Left lung (tissue), 4 donors: ENCODE measurements at regions not wholly inside any gene's neighbourhood (a gene's known extent, or its start where the extent isn't known, plus 50 kb on each side); places are given as distances from the start of the nearest gene placed in this dataset.

Source experiments
- ATAC-seq: fragments of 200-7000 bp; cut with Tn5 transposase; one replicate; pipeline ENCODE4 v1.9.1; 2020; ENCODE audit warnings: moderate library complexity
- DNase-seq, 4 donors: peaks; one replicate each; pipeline ENCODE4 v3.0.0-alpha.2; 2013 to 2020
- H3K27ac ChIP-seq, 2 donors: fragments of 200-600 bp; sonication (generic) in 1 of 2; one replicate each; pipeline versions ENCODE4 v1.5.0 to v1.8.0; 2020 to 2021
- H3K27me3 ChIP-seq, 2 donors: fragments of 200-600 bp; sonication (generic) in 1 of 2; one replicate each; pipeline versions ENCODE4 v1.5.0 to v1.8.0; 2020 to 2021
- H3K36me3 ChIP-seq, 2 donors: fragments of 200-600 bp; sonication (generic) in 1 of 2; one replicate each; pipeline versions ENCODE4 v1.5.0 to v1.8.0; 2020 to 2021
- H3K4me1 ChIP-seq, 2 donors: fragments of 200-600 bp; one replicate each; pipeline ENCODE4 v1.8.0; 2021
- H3K4me3 ChIP-seq, 2 donors: fragments of 200-600 bp; sonication (generic) in 1 of 2; one replicate each; pipeline versions ENCODE4 v1.5.0 to v1.8.0; 2020 to 2021; ENCODE audit warnings: mild to moderate bottlenecking in 1 of 2
- H3K9me3 ChIP-seq, 2 donors: fragments of 200-600 bp; sonication (generic) in 1 of 2; one replicate each; pipeline versions ENCODE4 v1.5.0 to v1.8.0; 2020 to 2021
- intact Hi-C, 2 donors: fragments of 100-400 bp; cut with DNase I; formaldehyde crosslinking; loops; one replicate each; pipeline versions ENCODE4 v1.11.2 to v1.14.2; 2022
- TF ChIP-seq, protein P1 (sequence below), 2 donors: fragments of 200-600 bp; sonication (generic) in 1 of 2; IDR thresholded peaks; one replicate each; pipeline versions ENCODE4 v1.5.0 to v1.8.0; 2021; ENCODE audit warnings: antibody characterized with exemption in 2 of 2
- donor health status: DM: no; HTN: yes; CAD: no.
- donor health status: DM: no; HTN: no; CAD: no.

DNA sequence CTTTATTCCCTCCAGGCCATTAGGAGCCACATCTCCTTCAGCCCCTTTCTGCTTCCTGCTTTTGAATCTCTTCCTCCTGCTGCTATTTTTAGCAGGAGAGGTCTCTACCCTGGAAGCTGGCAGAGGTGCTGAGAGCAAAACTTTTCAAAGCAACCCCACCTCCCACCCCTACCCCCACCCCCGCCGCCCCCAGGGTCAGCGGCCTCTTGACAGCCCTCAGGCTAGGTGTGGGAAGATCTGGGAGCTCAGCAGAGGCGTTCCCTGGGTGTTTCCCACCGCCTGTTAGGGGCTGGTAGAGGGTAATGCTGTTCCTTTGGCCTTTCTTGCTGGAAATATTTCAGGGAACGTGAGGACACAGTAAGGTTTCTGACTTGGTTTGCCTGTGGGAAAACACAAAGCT, 112.5 kb upstream of the CACHD1 start:
- Histone ChIP-seq H3K36me3 (no peaks in the 10 kb centered on the region), H3K27ac (no peak overlapping the region), H3K4me3 (no peak overlapping the region), H3K27me3 (peaks cover 0 to 6% of the 10 kb centered on the region in 2 donors), H3K9me3 (no peaks in the 10 kb centered on the region), H3K4me1 (no peaks in the 10 kb centered on the region)
- no peak for DNase-seq
- intact Hi-C loops, result no loop called here
- TF ChIP-seq, protein P1, sequence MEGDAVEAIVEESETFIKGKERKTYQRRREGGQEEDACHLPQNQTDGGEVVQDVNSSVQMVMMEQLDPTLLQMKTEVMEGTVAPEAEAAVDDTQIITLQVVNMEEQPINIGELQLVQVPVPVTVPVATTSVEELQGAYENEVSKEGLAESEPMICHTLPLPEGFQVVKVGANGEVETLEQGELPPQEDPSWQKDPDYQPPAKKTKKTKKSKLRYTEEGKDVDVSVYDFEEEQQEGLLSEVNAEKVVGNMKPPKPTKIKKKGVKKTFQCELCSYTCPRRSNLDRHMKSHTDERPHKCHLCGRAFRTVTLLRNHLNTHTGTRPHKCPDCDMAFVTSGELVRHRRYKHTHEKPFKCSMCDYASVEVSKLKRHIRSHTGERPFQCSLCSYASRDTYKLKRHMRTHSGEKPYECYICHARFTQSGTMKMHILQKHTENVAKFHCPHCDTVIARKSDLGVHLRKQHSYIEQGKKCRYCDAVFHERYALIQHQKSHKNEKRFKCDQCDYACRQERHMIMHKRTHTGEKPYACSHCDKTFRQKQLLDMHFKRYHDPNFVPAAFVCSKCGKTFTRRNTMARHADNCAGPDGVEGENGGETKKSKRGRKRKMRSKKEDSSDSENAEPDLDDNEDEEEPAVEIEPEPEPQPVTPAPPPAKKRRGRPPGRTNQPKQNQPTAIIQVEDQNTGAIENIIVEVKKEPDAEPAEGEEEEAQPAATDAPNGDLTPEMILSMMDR (IDR thresholded peaks at IDR 0.05), result no peak
- no peak for ATAC-seq

DNA sequence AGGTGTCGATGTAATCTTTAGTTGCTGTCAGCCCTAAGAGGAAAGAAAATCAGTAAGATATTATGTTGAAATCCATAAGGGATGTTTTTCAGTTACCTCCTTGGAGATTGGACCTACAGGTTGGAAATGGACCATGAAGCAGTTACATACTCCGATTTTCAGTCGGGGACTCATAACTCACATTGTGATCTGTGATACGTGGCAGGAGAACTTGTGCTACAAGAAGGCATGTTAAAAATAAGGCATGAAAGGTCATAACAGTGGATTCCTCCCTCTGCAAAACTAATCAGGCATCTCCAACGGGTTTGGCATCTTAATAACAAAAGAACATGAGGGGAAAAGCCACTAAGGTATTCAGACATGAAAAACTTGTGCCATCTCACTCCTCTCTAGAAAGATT, 111.2 kb upstream of the CACHD1 start:
- intact Hi-C loops, result no loop called here
- H3K4me3 ChIP-seq, result no peak overlapping the region
- H3K4me1 ChIP-seq, result no peaks in the 10 kb centered on the region
- H3K9me3 ChIP-seq, result no peaks in the 10 kb centered on the region
- no peak overlapping the region for H3K27ac ChIP-seq
- TF ChIP-seq, protein P1 (IDR thresholded peaks at IDR 0.05), result no peak
- no peak for ATAC-seq
- H3K27me3 ChIP-seq, result peaks cover 0 to 6% of the 10 kb centered on the region in 2 donors
- no peak for DNase-seq
- H3K36me3 ChIP-seq, result no peaks in the 10 kb centered on the region

DNA sequence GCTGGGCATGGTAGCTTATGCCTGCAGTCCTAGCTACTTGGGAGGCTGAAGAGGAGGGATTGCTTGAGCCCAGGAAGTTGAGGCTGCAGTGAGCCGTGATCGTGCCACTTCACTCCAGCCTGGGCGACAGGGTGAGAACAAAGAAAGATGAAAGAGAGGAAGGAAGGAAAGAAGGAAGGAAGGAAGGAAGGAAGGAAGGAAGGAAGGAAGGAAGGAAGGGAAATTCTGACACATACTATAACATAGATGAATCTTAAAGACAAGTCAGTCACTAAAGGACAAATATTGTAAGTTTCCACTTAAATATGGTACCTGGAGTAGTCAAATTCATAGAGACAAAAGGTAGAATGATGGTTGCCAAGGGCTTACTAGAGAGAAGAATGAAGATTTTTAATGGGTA, 108.0 kb upstream of the CACHD1 start:
- DNase-seq (no peak), ATAC-seq (no peak)
- Histone ChIP-seq H3K27me3 (peaks cover 0 to 4% of the 10 kb centered on the region in 2 donors), H3K4me1 (no peaks in the 10 kb centered on the region), H3K36me3 (no peaks in the 10 kb centered on the region), H3K27ac (no peak overlapping the region), H3K4me3 (no peak overlapping the region), H3K9me3 (no peaks in the 10 kb centered on the region)
- TF ChIP-seq, protein P1 (IDR thresholded peaks at IDR 0.05), result no peak
- intact Hi-C loops, result no loop called here

DNA sequence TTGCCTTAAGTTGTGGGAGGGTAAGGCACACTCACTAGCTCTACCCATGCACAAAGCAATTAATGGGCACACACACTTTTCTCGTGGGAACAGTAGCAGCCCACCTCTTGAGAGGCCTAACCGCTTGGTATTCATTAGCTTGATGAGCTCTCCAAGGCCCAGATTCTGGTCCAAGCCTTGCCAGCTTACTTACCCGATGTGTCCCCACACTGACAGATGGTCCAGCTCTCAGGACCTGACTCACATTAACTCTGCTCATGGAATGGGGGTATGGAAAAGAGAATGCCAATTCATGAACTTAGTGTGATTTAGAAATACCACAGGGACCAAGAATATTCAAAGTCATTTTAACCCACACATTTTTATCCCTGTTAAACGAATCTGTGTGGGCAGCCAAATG, 106.8 kb upstream of the CACHD1 start:
- H3K4me3 ChIP-seq, result no peak overlapping the region
- H3K36me3 ChIP-seq, result no peaks in the 10 kb centered on the region
- no peaks in the 10 kb centered on the region for H3K4me1 ChIP-seq
- DNase-seq, result no peak
- no peaks in the 10 kb centered on the region for H3K9me3 ChIP-seq
- no peak for ATAC-seq
- no peak overlapping the region for H3K27ac ChIP-seq
- no peaks in the 10 kb centered on the region for H3K27me3 ChIP-seq
- intact Hi-C loops, result no loop called here
- TF ChIP-seq, protein P1 (IDR thresholded peaks at IDR 0.05), result no peak

DNA sequence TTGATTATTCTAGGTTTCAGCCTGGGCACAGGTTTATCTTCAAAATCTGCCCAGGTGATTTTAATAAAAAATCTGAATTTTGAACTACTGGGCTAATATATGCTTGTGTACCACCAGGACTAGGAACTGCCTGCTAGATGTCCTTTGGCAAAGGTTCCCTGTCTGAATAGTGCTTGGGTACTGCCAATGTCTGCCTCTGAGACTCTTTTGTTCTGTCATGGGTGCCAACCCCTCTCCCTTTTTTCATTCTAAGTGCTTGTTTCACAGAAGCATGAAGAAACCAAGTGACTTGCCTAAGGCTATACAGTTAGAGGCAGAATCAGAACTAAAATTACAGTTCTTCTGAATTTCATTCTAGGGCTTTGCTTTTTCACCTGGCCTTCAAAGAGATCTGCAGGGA, 106.3 kb upstream of the CACHD1 start:
- DNase-seq (no peak), ATAC-seq (no peak)
- intact Hi-C loops, result no loop called here
- Histone ChIP-seq H3K27me3 (no peaks in the 10 kb centered on the region), H3K4me3 (no peak overlapping the region), H3K4me1 (no peaks in the 10 kb centered on the region), H3K36me3 (no peaks in the 10 kb centered on the region), H3K9me3 (no peaks in the 10 kb centered on the region), H3K27ac (no peak overlapping the region)
- TF ChIP-seq, protein P1 (IDR thresholded peaks at IDR 0.05), result no peak
